ENCODE measurements at regions not wholly inside any gene's neighbourhood (a gene's known extent, or its start where the extent isn't known, plus 50 kb on each side); places are given as distances from the start of the nearest gene placed in this dataset.

- TF ChIP-seq ATF3 (CRISPR knock-in tag; IDR thresholded peaks at IDR 0.05): no peak
- no peak for TF ChIP-seq USF2 (IDR thresholded peaks at IDR 0.05; ENCODE audit: low read depth, low read length)
- TF ChIP-seq USF2 (CRISPR knock-in tag; IDR thresholded peaks at IDR 0.05; ENCODE audit: borderline replicate concordance): no peak
- no peak for TF ChIP-seq ZNF713 (CRISPR knock-in tag; IDR thresholded peaks at IDR 0.05)
- TF ChIP-seq YY1 (IDR thresholded peaks at IDR 0.05; ENCODE audit: insufficient read depth, insufficient replicate concordance, low read depth, low read length): no peak
- TF ChIP-seq SALL2 (CRISPR knock-in tag; IDR thresholded peaks at IDR 0.05): no peak
- TF ChIP-seq MXI1 (IDR thresholded peaks at IDR 0.05; ENCODE audit: borderline replicate concordance, low read depth, low read length): no peak
- TF ChIP-seq TAF1 (CRISPR knock-in tag; IDR thresholded peaks at IDR 0.05): no peak
- TF ChIP-seq HINFP (CRISPR knock-in tag; IDR thresholded peaks at IDR 0.05; ENCODE audit: low read depth): no peak
- no peak for TF ChIP-seq CTCF (CRISPR knock-in tag; IDR thresholded peaks at IDR 0.05)
- TF ChIP-seq FIP1L1 (IDR thresholded peaks at IDR 0.05; ENCODE audit: borderline replicate concordance, insufficient read depth, low read depth, low read length): no peak
- TF ChIP-seq RAD21 (CRISPR knock-in tag; IDR thresholded peaks at IDR 0.05): no peak
- TF ChIP-seq TBL1XR1 (IDR thresholded peaks at IDR 0.05; ENCODE audit: borderline replicate concordance, low read length, partially characterized antibody): no peak
- TF ChIP-seq NFYB (CRISPR knock-in tag; IDR thresholded peaks at IDR 0.05): no peak
- no peak for TF ChIP-seq CHCHD3 (CRISPR knock-in tag; IDR thresholded peaks at IDR 0.05)
These were observed 448.2 kb downstream of the QKI start for GRCh38 chr6:163862701-163863100.

Measured in HepG2 (cell line).